ENCODE measurements at regions not wholly inside any gene's neighbourhood (a gene's known extent, or its start where the extent isn't known, plus 50 kb on each side); places are given as distances from the start of the nearest gene placed in this dataset.

- DNase-seq (ENCODE audit: low read depth), result no peak
- no peak for TF ChIP-seq CTCF (IDR thresholded peaks at IDR 0.05; ENCODE audit: insufficient read depth, low read length, poor library complexity, severe bottlenecking)
- Histone ChIP-seq H3K27me3 (ENCODE audit: control insufficient read depth, insufficient read depth, low read length) (no peaks in the 10 kb centered on the region), H3K4me3 (ENCODE audit: low read depth, low read length) (no peak overlapping the region), H3K36me3 (ENCODE audit: control insufficient read depth, insufficient read depth, low read length) (no peaks in the 10 kb centered on the region)
Measured at GRCh38 chr10:108877095-108877561, 1046.2 kb downstream of the XPNPEP1 start.

- DNase-seq (ENCODE audit: low read depth), result no peak
- Histone ChIP-seq H3K36me3 (ENCODE audit: control insufficient read depth, insufficient read depth, low read length) (no peaks in the 10 kb centered on the region), H3K4me3 (ENCODE audit: low read depth, low read length) (no peak overlapping the region), H3K27me3 (ENCODE audit: control insufficient read depth, insufficient read depth, low read length) (no peaks in the 10 kb centered on the region)
- no peak for TF ChIP-seq CTCF (IDR thresholded peaks at IDR 0.05; ENCODE audit: insufficient read depth, low read length, poor library complexity, severe bottlenecking)
Measured at GRCh38 chr10:108872854-108873253, 1050.5 kb downstream of the XPNPEP1 start.

GRCh38 chr10:108868881-108869280 is 1054.4 kb downstream of the XPNPEP1 start:
- DNase-seq (ENCODE audit: low read depth), result no peak
- no peaks in the 10 kb centered on the region for H3K36me3 ChIP-seq (ENCODE audit: control insufficient read depth, insufficient read depth, low read length)
- no peak for TF ChIP-seq CTCF (IDR thresholded peaks at IDR 0.05; ENCODE audit: insufficient read depth, low read length, poor library complexity, severe bottlenecking)
- no peak overlapping the region for H3K4me3 ChIP-seq (ENCODE audit: low read depth, low read length)
- no peaks in the 10 kb centered on the region for H3K27me3 ChIP-seq (ENCODE audit: control insufficient read depth, insufficient read depth, low read length)

- Histone ChIP-seq H3K4me3 (ENCODE audit: low read depth, low read length) (no peak overlapping the region), H3K27me3 (ENCODE audit: control insufficient read depth, insufficient read depth, low read length) (no peaks in the 10 kb centered on the region), H3K36me3 (ENCODE audit: control insufficient read depth, insufficient read depth, low read length) (no peaks in the 10 kb centered on the region)
- DNase-seq (ENCODE audit: low read depth), result no peak
- no peak for TF ChIP-seq CTCF (IDR thresholded peaks at IDR 0.05; ENCODE audit: insufficient read depth, low read length, poor library complexity, severe bottlenecking)
Measured at GRCh38 chr10:108862676-108863350, 1060.5 kb downstream of the XPNPEP1 start.

GRCh38 chr10:108861181-108861754 is 1062.0 kb downstream of the XPNPEP1 start:
- Histone ChIP-seq H3K27me3 (ENCODE audit: control insufficient read depth, insufficient read depth, low read length) (no peaks in the 10 kb centered on the region), H3K36me3 (ENCODE audit: control insufficient read depth, insufficient read depth, low read length) (no peaks in the 10 kb centered on the region), H3K4me3 (ENCODE audit: low read depth, low read length) (no peak overlapping the region)
- no peak for DNase-seq (ENCODE audit: low read depth)
- TF ChIP-seq CTCF (IDR thresholded peaks at IDR 0.05; ENCODE audit: insufficient read depth, low read length, poor library complexity, severe bottlenecking), result no peak

GRCh38 chr10:108852211-108852610 is 1071.1 kb downstream of the XPNPEP1 start:
- Histone ChIP-seq H3K36me3 (ENCODE audit: control insufficient read depth, insufficient read depth, low read length) (no peaks in the 10 kb centered on the region), H3K4me3 (ENCODE audit: low read depth, low read length) (no peak overlapping the region), H3K27me3 (ENCODE audit: control insufficient read depth, insufficient read depth, low read length) (no peaks in the 10 kb centered on the region)
- no peak for TF ChIP-seq CTCF (IDR thresholded peaks at IDR 0.05; ENCODE audit: insufficient read depth, low read length, poor library complexity, severe bottlenecking)
- DNase-seq (ENCODE audit: low read depth), result no peak
